HG03139 (cell line): ENCODE measurements at regions not wholly inside any gene's neighbourhood (a gene's known extent, or its start where the extent isn't known, plus 50 kb on each side); places are given as distances from the start of the nearest gene placed in this dataset.
"Not testable (repeated sequence)": the region's sequence is repeated elsewhere in the genome, so short reads cannot be mapped to it uniquely, and the experiment has no call there.

Experiments used
- ATAC-seq: cut with Tn5 transposase; IDR thresholded peaks from one replicate; pipeline ENCODE4 v1.9.1; 2021; ENCODE audit not compliant: unreplicated experiment

DNA sequence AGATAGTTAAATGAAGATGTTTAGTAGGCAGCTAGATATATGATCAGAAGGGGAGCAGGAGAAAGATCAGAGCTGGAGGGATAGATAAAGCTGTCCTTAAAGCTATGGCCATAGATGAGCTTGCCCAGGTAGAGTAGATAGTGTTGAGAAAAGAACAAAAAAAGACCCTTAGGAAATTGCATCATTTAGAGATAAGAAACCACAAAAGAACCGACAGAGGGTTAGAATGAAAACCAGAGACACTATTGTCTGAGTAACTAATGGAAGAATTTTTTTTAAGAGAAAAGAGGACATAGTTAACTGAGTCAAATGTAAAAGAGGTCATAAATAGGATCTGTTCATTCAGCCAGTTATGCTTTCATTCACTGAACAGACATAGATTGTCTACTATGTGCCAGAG is 101.8 kb downstream of the TNFAIP3 start:
- no peak for ATAC-seq

DNA sequence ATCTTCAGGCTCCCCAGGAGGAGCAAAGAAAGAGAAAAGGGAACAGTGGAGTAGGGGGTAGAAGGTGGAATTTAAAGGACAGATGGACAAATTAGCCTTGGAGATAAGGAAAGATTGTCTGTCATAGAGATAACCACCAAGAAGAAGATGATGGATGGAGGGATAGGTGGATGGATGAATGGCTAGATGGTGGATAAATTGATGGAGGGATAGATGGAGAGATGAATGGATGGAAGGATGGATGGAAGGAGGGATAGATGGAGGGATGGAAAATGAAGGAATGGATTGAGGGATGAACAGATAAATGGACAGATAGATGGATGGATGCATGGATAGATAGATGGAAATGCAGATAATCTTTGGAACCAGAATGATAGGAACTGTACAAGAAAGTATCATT is 102.8 kb downstream of the TNFAIP3 start:
- ATAC-seq: no peak

DNA sequence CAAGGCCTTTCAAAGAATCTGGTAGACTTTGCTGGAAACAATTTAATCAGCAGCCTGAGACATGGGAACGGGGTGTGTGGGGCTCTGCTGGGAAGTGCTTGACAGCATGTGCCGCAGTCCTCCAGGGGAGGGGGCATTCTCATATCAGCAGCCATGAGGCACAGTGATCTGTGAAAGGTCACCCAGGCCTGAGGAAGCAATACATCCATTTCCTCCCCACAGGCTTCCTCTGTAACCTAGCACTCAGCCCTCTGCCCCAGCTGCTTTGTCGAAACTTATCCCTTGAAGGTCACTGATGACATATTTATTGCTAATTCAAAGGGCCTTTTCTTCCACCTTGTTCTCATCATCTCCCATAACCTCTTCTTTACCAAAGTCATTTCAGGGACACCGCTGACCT is 103.3 kb downstream of the TNFAIP3 start:
- ATAC-seq: no peak

DNA sequence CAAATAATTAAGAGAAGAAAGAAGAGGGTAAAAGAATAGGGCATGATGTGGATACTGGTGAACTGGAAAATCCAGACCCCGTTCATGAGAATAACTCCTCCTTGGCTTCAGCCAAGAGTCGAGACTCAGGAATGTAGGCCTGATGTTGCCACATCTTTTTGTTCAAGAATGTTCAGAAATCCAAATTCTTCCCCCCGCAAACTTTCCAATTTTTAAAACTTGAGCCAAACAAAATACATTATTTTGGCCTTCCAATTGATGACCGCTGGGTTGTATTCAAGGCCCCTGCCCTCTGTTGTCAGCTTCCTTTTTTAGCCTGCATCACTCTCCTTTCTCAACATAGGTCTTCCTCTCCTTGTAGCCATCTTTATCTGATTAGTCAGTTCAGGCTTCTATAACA is 106.1 kb downstream of the TNFAIP3 start:
- no peak for ATAC-seq

DNA sequence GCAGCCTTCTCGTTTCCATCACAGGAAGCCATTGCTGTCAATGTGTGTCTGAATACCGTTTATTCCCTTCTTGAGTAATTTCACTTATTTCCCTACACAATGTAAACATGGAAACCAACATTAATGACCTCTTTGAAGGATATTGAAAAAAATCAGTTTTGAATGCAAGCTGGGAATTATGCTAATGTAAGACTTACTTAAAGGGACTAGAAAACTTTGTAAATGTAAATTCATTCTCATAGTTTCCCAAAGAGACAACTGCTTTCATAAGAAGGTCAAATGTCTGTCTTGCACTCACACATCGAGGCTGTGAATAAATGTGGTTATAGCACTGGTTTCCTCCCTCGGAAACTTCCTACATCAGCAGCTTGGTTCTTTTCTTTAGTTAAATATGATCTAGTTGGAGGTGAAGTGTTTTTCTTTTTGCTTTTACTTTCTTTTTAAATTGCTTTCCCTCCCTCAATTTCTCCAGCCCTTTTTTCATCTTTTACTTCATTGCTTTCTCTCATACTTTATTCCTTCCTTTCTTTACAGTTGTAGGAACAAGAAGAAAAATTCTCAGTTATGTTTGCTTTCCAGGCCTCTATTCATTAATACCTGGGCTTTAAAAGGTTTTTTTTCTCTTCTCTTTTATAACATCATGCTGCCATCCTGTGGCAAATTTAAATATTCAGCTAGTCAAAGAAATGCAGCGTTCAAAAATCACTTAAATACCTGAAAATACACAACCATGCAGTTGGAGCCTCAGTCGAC is 108.3 kb downstream of the TNFAIP3 start:
- ATAC-seq: no peak

DNA sequence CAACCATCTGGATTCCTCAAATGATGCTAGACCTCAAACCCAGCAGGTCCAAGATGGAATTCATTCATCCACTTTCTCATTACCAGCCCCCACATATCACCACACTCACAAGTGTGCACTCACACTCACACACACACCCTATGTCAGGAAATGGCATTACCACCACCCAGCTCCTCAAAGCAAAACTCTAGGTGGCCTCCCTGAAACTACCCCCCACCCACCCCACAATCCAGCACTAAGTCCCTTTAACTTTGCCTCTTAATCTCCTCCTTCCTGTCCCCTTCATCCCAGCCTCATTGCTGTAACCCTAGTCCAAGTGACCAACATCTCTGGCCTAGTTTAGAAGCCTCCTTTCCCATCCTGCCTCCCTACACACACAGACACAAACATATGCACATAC is 109.4 kb downstream of the TNFAIP3 start:
- ATAC-seq: no peak

DNA sequence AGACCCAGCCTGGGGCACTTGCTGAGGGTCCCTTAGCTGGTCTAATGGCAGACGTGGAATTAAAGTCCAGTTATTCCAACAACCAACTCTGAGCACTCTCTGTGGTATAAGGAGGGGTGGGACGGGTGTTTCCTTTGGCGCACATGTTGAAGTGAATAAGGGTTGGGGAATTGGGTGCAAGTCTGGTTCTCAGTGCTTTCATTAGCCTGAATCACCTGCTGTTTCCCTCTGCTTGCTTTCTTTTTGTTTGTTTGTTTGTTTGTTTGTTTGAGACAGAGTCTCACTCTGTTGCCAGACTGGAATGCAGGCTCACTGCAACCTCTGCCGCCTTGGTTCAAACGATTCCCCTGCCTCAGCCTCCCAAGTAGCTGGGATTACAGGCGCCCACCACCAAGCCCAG is 110.1 kb downstream of the TNFAIP3 start:
- no peak for ATAC-seq

DNA sequence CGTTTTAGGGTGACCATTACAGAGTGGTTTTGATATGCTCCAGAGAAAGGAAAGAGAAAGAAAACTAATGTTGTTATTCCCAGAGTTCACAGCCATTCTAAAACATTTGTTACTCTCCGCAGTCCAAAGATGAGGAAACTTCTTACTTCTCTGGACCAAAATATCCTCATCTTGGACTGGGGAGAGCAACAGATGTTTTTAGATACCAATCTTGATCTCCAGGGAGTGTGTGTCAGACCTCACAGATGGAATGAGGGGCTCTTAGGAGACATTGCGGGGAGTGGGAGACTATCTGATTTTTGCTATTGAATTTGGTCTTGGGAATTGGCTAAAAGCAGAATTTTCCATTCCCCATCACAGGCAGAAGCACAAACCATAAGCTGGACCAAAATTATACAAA is 110.8 kb downstream of the TNFAIP3 start:
- no peak for ATAC-seq

DNA sequence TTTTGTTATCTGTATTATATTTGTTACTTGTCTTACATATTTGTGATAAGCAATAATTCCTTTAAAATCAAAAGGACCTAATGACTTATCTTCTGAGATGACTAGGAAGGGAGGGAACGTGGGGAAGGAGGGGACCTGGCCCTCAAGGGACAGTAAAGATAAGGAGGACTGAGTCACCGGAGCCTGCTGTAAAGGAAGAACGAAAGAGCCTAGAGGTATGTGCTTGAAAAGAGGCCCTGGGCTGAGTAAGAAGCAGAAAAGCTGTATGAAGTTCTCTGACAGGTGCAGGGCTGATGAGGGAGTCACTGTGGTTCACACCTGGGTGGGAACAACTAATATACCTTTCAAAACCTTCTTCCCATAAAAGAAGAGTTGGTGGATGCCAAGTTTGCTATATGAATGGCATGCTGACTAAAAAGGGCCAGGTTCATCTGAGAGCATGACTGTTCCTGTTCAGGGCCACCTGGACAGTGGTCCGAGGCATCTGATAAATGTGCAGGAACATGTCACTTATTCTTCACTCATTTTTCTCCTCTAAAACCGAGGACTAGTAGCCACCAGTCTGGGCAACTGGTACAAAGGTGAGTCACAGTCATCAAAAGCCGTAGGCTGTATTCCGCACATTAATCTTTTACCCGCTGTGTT is 111.3 kb downstream of the TNFAIP3 start:
- no peak for ATAC-seq

DNA sequence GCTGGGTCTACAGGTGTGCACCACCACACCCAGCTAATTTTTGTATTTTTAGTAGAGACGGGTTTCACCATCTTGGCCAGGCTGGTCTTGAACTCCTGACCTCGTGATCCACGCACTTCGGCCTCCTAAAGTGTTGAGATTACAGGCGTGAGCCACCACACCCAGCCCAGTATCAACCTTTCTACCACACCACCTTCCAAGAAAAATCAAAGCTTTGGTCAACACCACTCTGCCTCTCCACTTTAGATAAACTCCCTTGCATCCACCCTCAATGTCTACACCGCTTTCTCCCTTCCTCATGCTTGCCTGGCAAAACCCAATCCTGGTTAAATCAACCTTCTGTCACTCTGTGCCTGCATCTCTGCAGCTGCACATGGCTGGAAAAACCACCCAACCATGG is 112.2 kb downstream of the TNFAIP3 start:
- not testable (repeated sequence) for ATAC-seq

DNA sequence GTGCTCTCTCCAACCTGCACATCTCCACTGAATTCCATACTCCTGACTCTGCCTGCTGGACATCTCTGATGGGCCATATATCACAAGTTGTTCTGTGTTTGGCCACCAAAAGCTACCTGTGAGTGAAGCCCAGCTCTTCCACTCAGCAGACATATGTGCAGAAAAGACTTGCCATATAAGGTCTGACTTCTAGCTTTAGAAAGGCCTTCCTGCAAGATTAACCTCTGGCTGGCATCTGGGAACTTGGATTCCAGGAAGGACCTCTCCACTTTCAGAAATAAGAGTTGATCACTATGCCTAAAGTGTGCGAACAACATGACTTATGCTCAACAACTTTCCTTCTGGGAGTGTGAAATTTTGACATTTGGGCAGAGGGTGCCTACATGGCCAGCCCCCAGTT is 113.7 kb downstream of the TNFAIP3 start:
- no peak for ATAC-seq

DNA sequence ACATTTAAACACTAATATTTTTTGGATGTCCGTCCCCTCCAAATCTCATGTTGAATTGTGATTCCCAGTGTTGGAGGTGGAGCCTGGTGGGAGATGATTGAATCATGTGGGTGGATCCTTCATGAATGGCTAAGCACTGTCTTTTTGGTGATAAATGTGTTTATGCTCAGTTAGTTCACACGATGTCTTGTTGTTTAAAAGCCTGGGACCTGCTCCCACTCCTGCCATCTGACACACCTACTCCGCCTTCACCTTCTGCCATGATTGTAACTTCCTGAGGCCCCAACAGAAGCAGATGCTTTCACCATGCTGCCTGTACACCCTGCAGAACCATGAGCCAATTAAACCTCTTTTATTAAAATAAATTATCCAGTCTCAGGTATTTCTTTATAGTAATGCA is 114.7 kb downstream of the TNFAIP3 start:
- ATAC-seq: no peak

DNA sequence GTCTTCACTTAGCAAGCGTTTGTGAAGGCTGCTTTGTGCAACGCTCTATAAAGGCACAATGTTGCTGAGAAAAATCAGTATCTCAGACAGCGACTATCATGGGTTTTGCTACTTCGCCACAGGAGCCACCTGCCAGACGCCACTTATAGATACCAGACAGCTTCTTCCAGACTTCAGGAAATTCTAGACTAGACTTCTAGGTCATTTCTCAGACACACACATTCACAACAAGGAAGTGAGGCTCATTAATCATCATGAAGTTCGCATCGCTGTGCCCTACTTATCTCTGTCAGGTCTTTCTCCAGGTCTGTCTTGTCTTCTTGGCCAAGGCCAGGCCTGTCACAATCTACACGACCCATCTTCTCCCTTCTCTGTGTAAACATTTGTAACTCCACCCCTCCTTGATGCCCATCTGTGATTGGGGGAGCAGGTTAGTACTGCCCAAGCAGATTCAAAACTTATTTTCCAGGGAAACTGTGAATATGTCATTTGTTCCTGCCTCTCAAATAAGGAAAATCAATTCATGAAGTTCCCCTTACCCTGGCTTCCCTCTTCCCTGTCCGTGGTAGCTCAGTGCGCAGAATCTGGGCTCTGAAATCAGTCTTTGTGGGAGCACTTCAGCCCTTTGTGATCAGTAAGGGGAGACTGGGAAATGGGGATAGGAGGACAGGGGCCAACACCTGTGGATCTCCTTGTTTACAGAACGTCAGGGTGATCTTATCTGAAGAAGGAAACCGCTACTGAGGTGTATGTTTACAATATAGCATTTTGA is 115.5 kb downstream of the TNFAIP3 start:
- no peak for ATAC-seq

DNA sequence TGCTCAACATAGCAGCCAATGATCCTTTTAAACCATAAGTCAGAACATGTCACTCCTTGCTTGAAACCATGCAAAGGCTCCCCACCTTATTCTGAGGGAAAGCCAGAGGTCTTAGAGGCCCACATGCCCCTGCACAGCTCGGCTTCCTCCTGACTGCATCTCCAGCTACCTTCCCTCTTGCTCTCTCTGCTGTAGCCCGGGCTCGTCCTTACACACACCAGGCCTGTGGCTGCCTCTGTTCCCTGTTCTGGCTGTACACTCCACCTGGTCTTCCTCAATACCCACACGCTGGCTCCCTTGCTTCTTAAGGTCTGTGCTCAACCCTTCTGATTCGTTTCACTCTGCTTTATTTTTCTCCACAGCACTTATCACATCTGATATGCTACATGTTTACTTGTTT is 116.2 kb downstream of the TNFAIP3 start:
- ATAC-seq: no peak

DNA sequence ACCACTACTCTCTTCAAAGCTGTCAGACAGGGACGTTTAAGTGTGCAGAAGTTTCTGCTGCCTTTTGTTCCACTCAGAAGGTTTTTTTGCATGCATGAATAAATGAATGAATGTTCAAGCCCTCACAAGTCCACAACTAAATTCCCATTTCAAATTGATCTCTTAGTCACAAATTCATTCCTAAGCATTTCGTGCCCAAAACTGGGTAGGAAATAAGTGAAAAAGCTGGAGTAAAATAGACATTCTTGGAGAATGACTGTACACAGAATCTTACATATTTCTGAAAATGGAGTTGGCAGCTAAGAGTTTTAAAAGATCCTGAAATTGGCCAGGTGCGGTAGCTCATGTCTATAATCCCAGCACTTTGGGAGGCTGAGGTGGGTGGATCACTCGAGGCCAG is 117.6 kb downstream of the PERP start:
- no peak for ATAC-seq

DNA sequence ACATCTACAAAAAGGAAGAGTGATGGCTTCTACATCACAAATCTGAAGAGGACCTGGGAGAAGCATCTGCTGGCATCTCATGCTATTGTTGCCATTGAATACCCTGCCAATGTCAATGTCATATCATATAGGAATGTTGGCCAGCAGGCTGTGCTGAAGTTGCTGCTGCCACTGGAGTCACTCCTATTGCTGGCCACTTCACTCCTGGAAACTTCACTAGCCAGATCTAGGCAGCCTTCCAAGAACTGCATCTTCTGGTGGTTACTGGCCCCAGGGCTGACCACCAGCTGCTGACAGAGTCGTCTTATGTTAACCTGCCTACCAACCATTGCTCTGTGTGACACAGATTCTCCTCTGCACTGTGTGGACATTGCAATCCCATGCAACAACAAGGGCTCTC is 111.8 kb downstream of the PERP start:
- ATAC-seq: no peak

DNA sequence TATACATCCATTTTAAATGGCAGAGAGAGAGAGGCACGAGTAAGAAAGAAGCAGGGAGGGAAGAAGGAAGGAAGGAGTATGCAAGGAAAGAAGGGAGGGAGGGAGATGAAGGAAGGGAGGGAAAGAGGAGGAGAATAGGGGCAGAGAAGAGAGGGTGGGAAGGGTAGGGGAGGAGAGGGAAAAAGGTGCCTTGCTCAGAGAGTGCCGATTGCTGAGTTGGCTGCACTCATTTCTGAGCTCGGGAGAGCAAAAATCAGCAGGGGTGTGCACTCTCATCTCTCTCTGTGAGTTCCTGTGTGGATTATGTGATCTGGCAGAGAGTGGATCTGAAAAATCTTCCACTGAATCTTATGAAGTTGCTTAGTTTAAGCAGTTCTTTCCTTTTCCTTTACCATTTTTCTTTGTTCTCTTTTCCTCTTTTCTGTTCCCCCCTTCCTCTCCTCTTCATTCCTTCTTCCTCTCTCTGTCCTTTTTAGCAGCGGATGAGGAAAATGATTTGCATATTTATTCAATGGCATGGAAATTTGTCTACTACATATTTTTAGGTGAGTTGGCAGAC is 108.7 kb downstream of the PERP start:
- ATAC-seq: no peak

DNA sequence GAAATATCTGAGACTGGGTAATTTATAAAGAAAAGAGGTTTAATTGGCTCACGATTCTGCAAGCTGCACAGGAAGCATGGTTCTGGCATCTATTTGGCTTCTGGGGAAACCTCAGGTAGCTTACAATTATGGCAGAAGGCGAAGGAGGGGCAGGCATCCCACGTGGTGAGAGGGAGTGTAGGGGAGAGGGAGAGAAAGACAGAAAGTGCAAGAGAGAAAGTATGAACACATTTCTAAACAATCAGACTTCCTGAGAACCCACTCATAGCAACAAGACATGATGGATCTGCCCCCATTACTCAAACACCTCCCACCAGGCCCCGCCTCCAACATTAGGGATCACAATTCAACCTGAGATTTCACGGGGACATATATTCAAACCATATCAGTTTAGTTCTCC is 107.4 kb downstream of the PERP start:
- no peak for ATAC-seq

DNA sequence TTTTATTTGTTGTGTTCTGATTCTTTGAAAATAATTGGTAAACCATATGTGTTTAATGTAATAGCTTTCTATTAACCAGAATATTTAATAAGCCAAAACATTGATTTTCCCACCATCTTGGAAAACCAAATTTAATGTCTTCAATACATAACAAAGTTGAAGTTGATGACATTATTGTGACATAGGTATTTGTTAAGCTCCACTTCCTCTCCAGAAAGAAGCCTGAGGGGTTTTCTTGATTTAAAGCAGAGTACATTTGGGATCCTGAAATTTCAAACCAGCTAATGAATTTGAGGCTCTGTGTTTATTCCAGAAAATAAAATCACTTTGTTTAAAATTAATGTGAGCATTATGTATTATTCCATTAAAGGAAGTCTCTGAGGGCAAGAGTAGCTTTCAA is 106.3 kb downstream of the PERP start:
- no peak for ATAC-seq

DNA sequence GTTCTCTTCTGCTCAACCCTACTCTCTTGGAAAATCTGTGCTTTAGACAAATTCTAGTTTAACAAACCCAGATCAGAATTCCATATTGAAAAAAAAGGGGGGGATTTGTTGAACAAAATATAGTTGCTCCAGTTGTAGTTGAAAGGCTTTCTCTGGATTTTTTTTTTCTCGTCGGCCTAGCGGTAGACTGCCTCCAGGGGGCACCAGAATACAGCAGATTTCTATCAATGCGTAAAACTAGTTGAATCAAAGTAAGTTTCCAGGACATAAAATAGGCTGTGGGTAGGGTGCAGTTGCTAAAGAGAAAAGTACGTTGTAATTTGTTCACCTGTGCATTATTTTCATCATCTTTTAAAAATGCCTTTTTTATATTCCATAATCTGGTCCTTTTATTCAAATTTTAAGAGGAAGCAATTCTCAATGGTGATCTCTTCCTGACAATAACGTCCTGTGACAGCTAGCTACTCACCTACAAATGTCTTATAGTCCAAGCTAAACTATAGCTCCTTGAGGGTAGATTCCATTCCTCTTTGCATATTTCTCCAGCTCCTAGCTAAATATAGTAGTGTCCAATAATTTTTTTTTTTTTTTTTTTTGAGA is 105.4 kb downstream of the PERP start:
- no peak for ATAC-seq
